ENCODE measurements at regions not wholly inside any gene's neighbourhood (a gene's known extent, or its start where the extent isn't known, plus 50 kb on each side); places are given as distances from the start of the nearest gene placed in this dataset.

DNA sequence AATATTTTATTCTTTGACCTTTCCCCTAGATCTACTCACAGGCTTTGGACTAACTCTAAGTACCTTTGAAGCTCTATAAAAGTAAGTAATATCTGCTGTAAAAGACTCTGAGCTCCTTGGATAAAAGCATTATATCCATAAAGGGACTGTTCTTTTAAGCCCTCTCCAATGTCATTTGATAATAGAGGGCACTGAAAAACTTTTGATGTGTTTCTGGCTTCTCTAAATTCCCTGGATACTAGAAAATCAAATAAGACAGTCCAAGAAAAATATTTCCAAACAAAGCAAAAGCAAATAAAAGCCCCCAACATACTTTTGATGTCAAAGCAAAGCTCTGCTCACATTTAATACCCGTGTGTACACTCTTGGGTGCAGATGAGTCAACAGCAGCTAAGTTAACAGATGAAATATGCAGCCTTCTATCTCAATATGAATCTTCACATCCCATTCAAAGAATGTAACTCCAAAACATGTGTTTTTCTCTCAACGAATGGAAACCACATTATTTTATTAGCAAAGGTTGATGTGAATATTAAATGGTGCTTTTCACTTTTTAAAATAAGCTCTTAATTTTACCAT is 230.3 kb downstream of the CENPF start:
- no peak for TF ChIP-seq POLR2A (IDR thresholded peaks at IDR 0.05; ENCODE audit: low read depth, low read length)
- TF ChIP-seq POLR2AphosphoS5 (IDR thresholded peaks at IDR 0.05; ENCODE audit: low read depth, low read length): no peak
